ENCODE measurements at regions not wholly inside any gene's neighbourhood (a gene's known extent, or its start where the extent isn't known, plus 50 kb on each side); places are given as distances from the start of the nearest gene placed in this dataset.
"Not testable (repeated sequence)": the region's sequence is repeated elsewhere in the genome, so short reads cannot be mapped to it uniquely, and the experiment has no call there.

GRCh38 chr10:11403646-11404045 lies 207.8 kb downstream of the USP6NL start:
- not testable (repeated sequence) for H3K4me3 ChIP-seq (ENCODE audit: low read depth, low read length); H3K9me3 ChIP-seq (ENCODE audit: control insufficient read depth, insufficient read depth, low read length); H3K27me3 ChIP-seq (ENCODE audit: control insufficient read depth, insufficient read depth, low read length); H3K36me3 ChIP-seq (ENCODE audit: control insufficient read depth, insufficient read depth, low read length); DNase-seq (ENCODE audit: low read depth in 4 of 6, low spot score in 6 of 6); H3K27ac ChIP-seq (ENCODE audit: low read depth, low read length)
- H3K4me1 ChIP-seq (ENCODE audit: control insufficient read depth, insufficient read depth, low read length) = peaks cover 12% of the 10 kb centered on the region
- no CpG with 5 or more reads among the region's 2 CpGs for WGBS (ENCODE audit: insufficient coverage)

- WGBS (ENCODE audit: insufficient coverage) = 85% methylated on average over 10 of the region's 11 CpGs
- no peak for DNase-seq (ENCODE audit: low read depth in 4 of 6, low spot score in 6 of 6)
- H3K27ac ChIP-seq (ENCODE audit: low read depth, low read length) = no peak overlapping the region
- H3K36me3 ChIP-seq (ENCODE audit: control insufficient read depth, insufficient read depth, low read length) = no peaks in the 10 kb centered on the region
- no peaks in the 10 kb centered on the region for H3K27me3 ChIP-seq (ENCODE audit: control insufficient read depth, insufficient read depth, low read length)
- H3K9me3 ChIP-seq (ENCODE audit: control insufficient read depth, insufficient read depth, low read length) = no peaks in the 10 kb centered on the region
- peaks cover 14% of the 10 kb centered on the region for H3K4me1 ChIP-seq (ENCODE audit: control insufficient read depth, insufficient read depth, low read length)
- no peak overlapping the region for H3K4me3 ChIP-seq (ENCODE audit: low read depth, low read length)
These were observed 208.3 kb downstream of the USP6NL start for GRCh38 chr10:11403116-11403515.

GRCh38 chr10:11402392-11402791 lies 209.1 kb downstream of the USP6NL start:
- no peak overlapping the region for H3K27ac ChIP-seq (ENCODE audit: low read depth, low read length)
- H3K4me3 ChIP-seq (ENCODE audit: low read depth, low read length) = no peak overlapping the region
- H3K4me1 ChIP-seq (ENCODE audit: control insufficient read depth, insufficient read depth, low read length) = peaks cover 22% of the 10 kb centered on the region
- H3K27me3 ChIP-seq (ENCODE audit: control insufficient read depth, insufficient read depth, low read length) = no peaks in the 10 kb centered on the region
- no peaks in the 10 kb centered on the region for H3K9me3 ChIP-seq (ENCODE audit: control insufficient read depth, insufficient read depth, low read length)
- 100% methylated on average over 2 of the region's 2 CpGs for WGBS (ENCODE audit: insufficient coverage)
- no peak for DNase-seq (ENCODE audit: low read depth in 4 of 6, low spot score in 6 of 6)
- H3K36me3 ChIP-seq (ENCODE audit: control insufficient read depth, insufficient read depth, low read length) = no peaks in the 10 kb centered on the region

- Histone ChIP-seq H3K9me3 (ENCODE audit: control insufficient read depth, insufficient read depth, low read length) (no peaks in the 10 kb centered on the region), H3K36me3 (ENCODE audit: control insufficient read depth, insufficient read depth, low read length) (no peaks in the 10 kb centered on the region), H3K27ac (ENCODE audit: low read depth, low read length) (no peak overlapping the region), H3K27me3 (ENCODE audit: control insufficient read depth, insufficient read depth, low read length) (no peaks in the 10 kb centered on the region), H3K4me1 (ENCODE audit: control insufficient read depth, insufficient read depth, low read length) (peaks cover 30% of the 10 kb centered on the region), H3K4me3 (ENCODE audit: low read depth, low read length) (no peak overlapping the region)
- WGBS (ENCODE audit: insufficient coverage) = 41% methylated on average over 12 of the region's 16 CpGs
- DNase-seq (ENCODE audit: low read depth in 4 of 6, low spot score in 6 of 6) = peak in 2 of 6 donors; percentile 28 to 33
These were observed 209.9 kb downstream of the USP6NL start for GRCh38 chr10:11401264-11402235.

GRCh38 chr10:11397980-11398580 lies 213.4 kb downstream of the USP6NL start:
- Histone ChIP-seq H3K36me3 (ENCODE audit: control insufficient read depth, insufficient read depth, low read length) (no peaks in the 10 kb centered on the region), H3K27ac (ENCODE audit: low read depth, low read length) (no peak overlapping the region), H3K4me1 (ENCODE audit: control insufficient read depth, insufficient read depth, low read length) (peaks cover 34% of the 10 kb centered on the region), H3K9me3 (ENCODE audit: control insufficient read depth, insufficient read depth, low read length) (no peaks in the 10 kb centered on the region), H3K4me3 (ENCODE audit: low read depth, low read length) (no peak overlapping the region), H3K27me3 (ENCODE audit: control insufficient read depth, insufficient read depth, low read length) (no peaks in the 10 kb centered on the region)
- WGBS (ENCODE audit: insufficient coverage) = 43% methylated on average over 8 of the region's 8 CpGs
- peak in 3 of 6 donors; percentile 49 to 81 (median 78) for DNase-seq (ENCODE audit: low read depth in 4 of 6, low spot score in 6 of 6)

- Histone ChIP-seq H3K36me3 (ENCODE audit: control insufficient read depth, insufficient read depth, low read length) (no peaks in the 10 kb centered on the region), H3K9me3 (ENCODE audit: control insufficient read depth, insufficient read depth, low read length) (no peaks in the 10 kb centered on the region), H3K27ac (ENCODE audit: low read depth, low read length) (no peak overlapping the region), H3K27me3 (ENCODE audit: control insufficient read depth, insufficient read depth, low read length) (no peaks in the 10 kb centered on the region), H3K4me3 (ENCODE audit: low read depth, low read length) (no peak overlapping the region), H3K4me1 (ENCODE audit: control insufficient read depth, insufficient read depth, low read length) (peaks cover 34% of the 10 kb centered on the region)
- 62% methylated on average over 21 of the region's 21 CpGs for WGBS (ENCODE audit: insufficient coverage)
- DNase-seq (ENCODE audit: low read depth in 4 of 6, low spot score in 6 of 6) = peak in 3 of 6 donors; percentile 50 to 93 (median 64)
These were observed 214.1 kb downstream of the USP6NL start for GRCh38 chr10:11397077-11397965.

- H3K4me1 ChIP-seq (ENCODE audit: control insufficient read depth, insufficient read depth, low read length) = peaks cover 28% of the 10 kb centered on the region
- no peaks in the 10 kb centered on the region for H3K9me3 ChIP-seq (ENCODE audit: control insufficient read depth, insufficient read depth, low read length)
- H3K27ac ChIP-seq (ENCODE audit: low read depth, low read length) = no peak overlapping the region
- H3K4me3 ChIP-seq (ENCODE audit: low read depth, low read length) = no peak overlapping the region
- no peaks in the 10 kb centered on the region for H3K27me3 ChIP-seq (ENCODE audit: control insufficient read depth, insufficient read depth, low read length)
- WGBS (ENCODE audit: insufficient coverage) = 89% methylated on average over 17 of the region's 17 CpGs
- DNase-seq (ENCODE audit: low read depth in 4 of 6, low spot score in 6 of 6) = no peak
- no peaks in the 10 kb centered on the region for H3K36me3 ChIP-seq (ENCODE audit: control insufficient read depth, insufficient read depth, low read length)
These were observed 215.0 kb downstream of the USP6NL start for GRCh38 chr10:11396311-11396955.

GRCh38 chr10:11395581-11396310 lies 215.7 kb downstream of the USP6NL start:
- H3K27ac ChIP-seq (ENCODE audit: low read depth, low read length) = no peak overlapping the region
- H3K27me3 ChIP-seq (ENCODE audit: control insufficient read depth, insufficient read depth, low read length) = no peaks in the 10 kb centered on the region
- peaks cover 22% of the 10 kb centered on the region for H3K4me1 ChIP-seq (ENCODE audit: control insufficient read depth, insufficient read depth, low read length)
- no peak for DNase-seq (ENCODE audit: low read depth in 4 of 6, low spot score in 6 of 6)
- no peaks in the 10 kb centered on the region for H3K9me3 ChIP-seq (ENCODE audit: control insufficient read depth, insufficient read depth, low read length)
- no peaks in the 10 kb centered on the region for H3K36me3 ChIP-seq (ENCODE audit: control insufficient read depth, insufficient read depth, low read length)
- H3K4me3 ChIP-seq (ENCODE audit: low read depth, low read length) = no peak overlapping the region
- 98% methylated on average over 10 of the region's 15 CpGs for WGBS (ENCODE audit: insufficient coverage)
